K562 (cell line): ENCODE measurements at regions not wholly inside any gene's neighbourhood (a gene's known extent, or its start where the extent isn't known, plus 50 kb on each side); places are given as distances from the start of the nearest gene placed in this dataset.

ENCODE experiments used
- ATAC-seq: fragments of 200-7000 bp; cut with Tn5 transposase; 3 replicates; pipeline ENCODE4 v1.9.1; 2020; ENCODE audit warnings: moderate library complexity
- BruUV-seq: library from RNA; stranded (reverse); fragments of 400-500 nt; replicated peaks from 2 replicates; lab custom pipeline; 2021; lab: Mats Ljungman, UMichigan
- CTCF ChIA-PET: fragments of 300-600 bp; formaldehyde crosslinking; extraction: SDS; loops from one replicate; lab custom pipeline; 2021; ENCODE audit warnings: low intra/inter-chr PET ratio; lab: Yijun Ruan, JAX
- POLR2A ChIA-PET: fragments of 300-600, 350-650 bp; sonication (Branson Sonifier 250); formaldehyde crosslinking; extraction: SDS; loops from one replicate; lab custom pipeline; 2021; ENCODE audit warnings: antibody characterized with exemption, inconsistent platforms; lab: Yijun Ruan, JAX
- DNase-seq, 4 experiments: peaks; one replicate each; pipeline versions ENCODE4 v3.0.0 to v3.0.0-alpha.2; 2011 to 2018; ENCODE audit warnings: low spot score in 3 of 4, mixed read lengths in 3 of 4; ENCODE audit errors: extremely low read depth in 1 of 4
- FAIRE-seq: peaks from 2 replicates; lab custom pipeline; 2011; peaks lifted over from hg19 to GRCh38; lab: Jason Lieb, UNC
- H2AFZ ChIP-seq: 2 replicates; pipeline ENCODE4 v1.6.0; 2011; ENCODE audit warnings: low read depth, low read length, control low read depth, inconsistent platforms
- H3K27ac ChIP-seq: fragments of 200-600 bp; 3 replicates; pipeline ENCODE4 v1.8.0; 2011; ENCODE audit warnings: low read depth, mild to moderate bottlenecking, control low read depth, inconsistent platforms, low read length, moderate library complexity, mixed read lengths; ENCODE audit errors: extremely low read depth
- H3K27me3 ChIP-seq, 2 experiments: fragments of 300-600 bp in 1 of 2; 2 replicates in 1 of 2; 3 replicates in 1 of 2; pipeline versions ENCODE4 v1.6.0 to v1.8.0; 2011; ENCODE audit warnings: inconsistent platforms in 2 of 2, low read length in 2 of 2, mild to moderate bottlenecking in 1 of 2, mixed read lengths in 1 of 2, moderate library complexity in 1 of 2; ENCODE audit not compliant: control insufficient read depth in 2 of 2, insufficient read depth in 2 of 2
- H3K36me3 ChIP-seq: fragments of 300-600 bp; 3 replicates; pipeline ENCODE4 v1.8.0; 2011; ENCODE audit warnings: mild to moderate bottlenecking, low read length, inconsistent platforms; ENCODE audit not compliant: control insufficient read depth, insufficient read depth
- H3K4me1 ChIP-seq, 2 experiments: fragments of 200-600 bp in 1 of 2; replicated peaks in 1 of 2; 2 replicates in 1 of 2; 3 replicates in 1 of 2; pipeline versions ENCODE4 v1.5.1 to v1.8.0; 2011; ENCODE audit warnings: inconsistent platforms in 2 of 2, low read length in 2 of 2, mild to moderate bottlenecking in 1 of 2, mixed read lengths in 1 of 2, moderate library complexity in 1 of 2; ENCODE audit not compliant: control insufficient read depth in 2 of 2, insufficient read depth in 2 of 2
- H3K4me2 ChIP-seq: 2 replicates; pipeline ENCODE4 v1.6.1; 2011; ENCODE audit warnings: low read length, control low read depth, inconsistent platforms, mixed read lengths; ENCODE audit not compliant: insufficient read depth
- H3K4me3 ChIP-seq: fragments of 200-600 bp; sonication (generic), shearing (Covaris generic); 2 replicates; pipeline ENCODE4 v1.5.1; 2016; ENCODE audit warnings: control low read depth, inconsistent platforms
- H3K79me2 ChIP-seq: fragments of 200-600 bp; 3 replicates; pipeline ENCODE4 v1.8.0; 2011; ENCODE audit warnings: low read length, inconsistent platforms; ENCODE audit not compliant: control insufficient read depth, insufficient read depth
- H3K9ac ChIP-seq, 2 experiments: 2 replicates each; pipeline versions ENCODE4 v1.6.0 to v1.6.1; 2011; ENCODE audit warnings: low read depth in 2 of 2, low read length in 2 of 2, control low read depth in 1 of 2, inconsistent platforms in 1 of 2, mild to moderate bottlenecking in 1 of 2, mixed read lengths in 1 of 2; ENCODE audit not compliant: insufficient read depth in 1 of 2
- H3K9me1 ChIP-seq: one replicate; pipeline ENCODE4 v1.6.0; 2011; ENCODE audit warnings: inconsistent platforms, mild to moderate bottlenecking, low read length, moderate library complexity; ENCODE audit not compliant: control insufficient read depth, insufficient read depth
- H3K9me3 ChIP-seq: replicated peaks from 2 replicates; pipeline ENCODE4 v1.5.1; 2011; ENCODE audit warnings: low read depth, low read length, inconsistent platforms; ENCODE audit not compliant: control insufficient read depth, insufficient read depth
- H4K20me1 ChIP-seq: replicated peaks from 2 replicates; pipeline ENCODE4 v1.6.1; 2011; ENCODE audit warnings: low read length, inconsistent platforms, mixed read lengths; ENCODE audit not compliant: control insufficient read depth, insufficient read depth
- BRCA1 ChIP-seq, 2 experiments: fragments of 450-650 bp in 1 of 2; sonication (generic) in 1 of 2; formaldehyde crosslinking in 1 of 2; IDR thresholded peaks; 2 replicates each; pipeline versions ENCODE4 v1.5.0 to v1.6.1; 2017 to 2020; ENCODE audit warnings: mild to moderate bottlenecking in 1 of 2, missing genetic modification reagents in 1 of 2
- CBX3 ChIP-seq, 2 experiments: IDR thresholded peaks; 1 replicate in 1 of 2; 2 replicates in 1 of 2; pipeline ENCODE4 v1.6.1; 2012; ENCODE audit warnings: inconsistent platforms in 2 of 2, low read length in 2 of 2, borderline replicate concordance in 1 of 2, control low read depth in 1 of 2
- CTBP1 ChIP-seq: fragments of 450-650 bp; IDR thresholded peaks from 2 replicates; pipeline ENCODE4 v1.6.1; 2016; ENCODE audit warnings: borderline replicate concordance
- HCFC1 ChIP-seq: IDR thresholded peaks from 2 replicates; pipeline ENCODE4 v1.6.1; 2012; ENCODE audit warnings: low read depth, low read length, improper control_type of control experiment
- MCM7 ChIP-seq, 2 experiments: fragments of 450-650 bp; IDR thresholded peaks; 2 replicates each; pipeline ENCODE4 v1.6.1; 2016 to 2018
- POLR3G ChIP-seq: IDR thresholded peaks from 2 replicates; pipeline ENCODE4 v1.6.1; 2011; ENCODE audit not compliant: insufficient read length, insufficient replicate concordance; ENCODE audit errors: extremely low read depth
- RBM34 ChIP-seq: fragments of 200-400 bp; formaldehyde crosslinking; IDR thresholded peaks from 2 replicates; pipeline ENCODE4 v1.6.1; 2018; ENCODE audit warnings: low read length, borderline replicate concordance; ENCODE audit not compliant: insufficient read depth
- SIX5 ChIP-seq, 2 experiments: IDR thresholded peaks; 2 replicates each; pipeline ENCODE4 v1.6.1; 2011; ENCODE audit warnings: low read length in 2 of 2, borderline replicate concordance in 1 of 2, low read depth in 1 of 2, mild to moderate bottlenecking in 1 of 2, moderate library complexity in 1 of 2; ENCODE audit not compliant: insufficient read depth in 1 of 2
- SP1 ChIP-seq: sonication (generic); formaldehyde crosslinking; IDR thresholded peaks from 2 replicates; pipeline ENCODE4 v1.8.1; 2022; ENCODE audit warnings: mild to moderate bottlenecking, missing genetic modification reagents
- SP2 ChIP-seq: IDR thresholded peaks from 2 replicates; pipeline ENCODE4 v1.6.1; 2011; ENCODE audit warnings: mild to moderate bottlenecking, low read depth, low read length, moderate library complexity; ENCODE audit not compliant: poor library complexity, severe bottlenecking; ENCODE audit errors: extremely low read depth
- ZNF24 ChIP-seq: fragments of 450-650 bp; IDR thresholded peaks from 2 replicates; pipeline ENCODE4 v1.6.1; 2016
- ZNF41 ChIP-seq: fragments of 250-450 bp; sonication (Bioruptor Pico); conservative IDR thresholded peaks from 2 replicates; pipeline ENCODE4 v1.4.0; 2020; ENCODE audit warnings: mild to moderate bottlenecking
- WGBS: fragments of 100-300 bp; shearing (Covaris generic); methylation state at CpG from one replicate; pipeline ENCODE4 v1.1.6; 2016; ENCODE audit warnings: low coverage, mixed read lengths; ENCODE audit not compliant: insufficient coverage; ENCODE audit errors: missing lambda C conversion rate; 5-methylcytosine and 5-hydroxymethylcytosine counted together
- in situ Hi-C: fragments of 300-500 bp; cut with MboI; formaldehyde crosslinking; loops from 4 replicates; pipeline ENCODE4 v1.15.0; 2018; ENCODE audit warnings: inconsistent platforms, mixed read lengths
- intact Hi-C: fragments of 100-400 bp; cut with micrococcal nuclease; formaldehyde crosslinking; loops from 2 replicates; pipeline ENCODE4 v1.14.2; 2022
- TF ChIP-seq, protein P1 (sequence below), 2 experiments: fragments of 450-650 bp; formaldehyde crosslinking in 1 of 2; IDR thresholded peaks; 2 replicates each; pipeline versions ENCODE4 v1.4.0 to v1.6.1; 2014 to 2020; ENCODE audit warnings: mild to moderate bottlenecking in 2 of 2, borderline replicate concordance in 1 of 2, low read depth in 1 of 2
- TF ChIP-seq, protein P2 (sequence below): sonication (generic); formaldehyde crosslinking; IDR thresholded peaks from 2 replicates; pipeline ENCODE4 v1.9.0; 2022; ENCODE audit warnings: mild to moderate bottlenecking, missing genetic modification reagents

DNA sequence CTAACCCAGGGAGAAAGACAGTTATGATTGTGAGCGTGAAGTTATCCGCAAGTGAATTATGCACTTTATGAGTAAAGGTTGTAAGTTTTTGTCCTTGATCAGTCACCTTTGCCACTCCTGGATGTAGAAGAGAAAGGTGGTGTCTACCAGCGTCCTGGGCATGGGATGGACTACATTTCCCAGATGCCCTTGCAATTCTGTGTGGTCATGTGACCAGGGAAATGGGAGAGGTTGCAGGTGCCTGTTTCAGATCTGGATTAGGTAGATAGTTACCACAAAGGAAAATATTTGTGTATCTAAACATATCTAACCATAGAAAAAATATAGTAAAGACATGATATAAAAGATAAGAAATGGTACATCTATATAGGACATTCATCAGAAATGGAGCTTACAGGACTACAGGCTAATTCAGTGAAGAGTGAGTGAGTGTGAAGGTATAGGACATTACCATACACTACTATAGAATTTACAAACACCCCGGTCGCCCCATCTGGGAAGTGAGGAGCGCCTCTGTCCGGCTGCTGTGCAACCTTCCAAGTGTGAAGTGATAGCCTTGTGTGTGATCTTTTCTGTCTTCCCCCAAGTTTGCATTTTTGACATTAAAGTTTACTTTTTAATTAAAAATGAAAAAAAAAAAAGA lies 51.6 kb upstream of the CACNA1A start:
- Histone ChIP-seq H3K9me3 (no peaks in the 10 kb centered on the region), H3K4me2 (no peak overlapping the region), H4K20me1 (no peaks in the 10 kb centered on the region), H3K27me3 (peaks cover 0 to 5% of the 10 kb centered on the region in 2 experiments; a peak in 2 of 5 replicates), H3K36me3 (no peaks in the 10 kb centered on the region), H3K4me3 (no peak overlapping the region), H3K27ac (no peak overlapping the region), H2AFZ (no peak overlapping the region), H3K9me1 (no peaks in the 10 kb centered on the region), H3K79me2 (no peaks in the 10 kb centered on the region), H3K4me1 (no peaks in the 10 kb centered on the region), H3K9ac (no peak overlapping the region)
- ChIA-PET POLR2A (no interaction called here), CTCF (no interaction called here)
- WGBS = 0% methylated on average over 7 of the region's 7 CpGs
- ATAC-seq (peak; percentile 60; the same call in 2 of the 3 replicates), DNase-seq (peak in 2 of 4 experiments; percentile 45 to 53), FAIRE-seq (peak; percentile 78)
- in situ Hi-C loops = no loop called here
- BruUV-seq = no TSS peak
- intact Hi-C loops = no loop called here
- TF ChIP-seq HCFC1 = peak; percentile 86
- no peak for TF ChIP-seq ZNF41 (CRISPR knock-in tag)
- TF ChIP-seq SIX5 (IDR thresholded peaks at IDR 0.05; ENCODE audit: borderline replicate concordance in 1 of 2, insufficient read depth in 1 of 2, low read depth in 1 of 2, low read length in 2 of 2) = peak; percentile 64 to 71
- TF ChIP-seq CBX3 (IDR thresholded peaks at IDR 0.05; ENCODE audit: borderline replicate concordance in 1 of 2, low read length in 2 of 2) = no peak
- no peak for TF ChIP-seq MCM7 (IDR thresholded peaks at IDR 0.05)
- TF ChIP-seq POLR3G = no peak
- no peak for TF ChIP-seq SP1 (CRISPR knock-in tag)
- no peak for TF ChIP-seq CTBP1
- TF ChIP-seq, protein P1, sequence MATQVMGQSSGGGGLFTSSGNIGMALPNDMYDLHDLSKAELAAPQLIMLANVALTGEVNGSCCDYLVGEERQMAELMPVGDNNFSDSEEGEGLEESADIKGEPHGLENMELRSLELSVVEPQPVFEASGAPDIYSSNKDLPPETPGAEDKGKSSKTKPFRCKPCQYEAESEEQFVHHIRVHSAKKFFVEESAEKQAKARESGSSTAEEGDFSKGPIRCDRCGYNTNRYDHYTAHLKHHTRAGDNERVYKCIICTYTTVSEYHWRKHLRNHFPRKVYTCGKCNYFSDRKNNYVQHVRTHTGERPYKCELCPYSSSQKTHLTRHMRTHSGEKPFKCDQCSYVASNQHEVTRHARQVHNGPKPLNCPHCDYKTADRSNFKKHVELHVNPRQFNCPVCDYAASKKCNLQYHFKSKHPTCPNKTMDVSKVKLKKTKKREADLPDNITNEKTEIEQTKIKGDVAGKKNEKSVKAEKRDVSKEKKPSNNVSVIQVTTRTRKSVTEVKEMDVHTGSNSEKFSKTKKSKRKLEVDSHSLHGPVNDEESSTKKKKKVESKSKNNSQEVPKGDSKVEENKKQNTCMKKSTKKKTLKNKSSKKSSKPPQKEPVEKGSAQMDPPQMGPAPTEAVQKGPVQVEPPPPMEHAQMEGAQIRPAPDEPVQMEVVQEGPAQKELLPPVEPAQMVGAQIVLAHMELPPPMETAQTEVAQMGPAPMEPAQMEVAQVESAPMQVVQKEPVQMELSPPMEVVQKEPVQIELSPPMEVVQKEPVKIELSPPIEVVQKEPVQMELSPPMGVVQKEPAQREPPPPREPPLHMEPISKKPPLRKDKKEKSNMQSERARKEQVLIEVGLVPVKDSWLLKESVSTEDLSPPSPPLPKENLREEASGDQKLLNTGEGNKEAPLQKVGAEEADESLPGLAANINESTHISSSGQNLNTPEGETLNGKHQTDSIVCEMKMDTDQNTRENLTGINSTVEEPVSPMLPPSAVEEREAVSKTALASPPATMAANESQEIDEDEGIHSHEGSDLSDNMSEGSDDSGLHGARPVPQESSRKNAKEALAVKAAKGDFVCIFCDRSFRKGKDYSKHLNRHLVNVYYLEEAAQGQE (IDR thresholded peaks at IDR 0.05; ENCODE audit: borderline replicate concordance) = peak; percentile 26; the same call in 1 of the 2 replicates
- TF ChIP-seq, protein P1 (CRISPR knock-in tag; IDR thresholded peaks at IDR 0.05; ENCODE audit: low read depth) = no peak
- TF ChIP-seq, protein P2, sequence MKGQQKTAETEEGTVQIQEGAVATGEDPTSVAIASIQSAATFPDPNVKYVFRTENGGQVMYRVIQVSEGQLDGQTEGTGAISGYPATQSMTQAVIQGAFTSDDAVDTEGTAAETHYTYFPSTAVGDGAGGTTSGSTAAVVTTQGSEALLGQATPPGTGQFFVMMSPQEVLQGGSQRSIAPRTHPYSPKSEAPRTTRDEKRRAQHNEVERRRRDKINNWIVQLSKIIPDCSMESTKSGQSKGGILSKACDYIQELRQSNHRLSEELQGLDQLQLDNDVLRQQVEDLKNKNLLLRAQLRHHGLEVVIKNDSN (CRISPR knock-in tag) = peak; percentile 84
- TF ChIP-seq ZNF24 = no peak
- TF ChIP-seq SP2 = no peak
- no peak for TF ChIP-seq RBM34
- no peak for TF ChIP-seq BRCA1 (IDR thresholded peaks at IDR 0.05)
- TF ChIP-seq BRCA1 (CRISPR knock-in tag; IDR thresholded peaks at IDR 0.05) = no peak
